ENCODE measurements at regions not wholly inside any gene's neighbourhood (a gene's known extent, or its start where the extent isn't known, plus 50 kb on each side); places are given as distances from the start of the nearest gene placed in this dataset.
"Not testable (repeated sequence)": the region's sequence is repeated elsewhere in the genome, so short reads cannot be mapped to it uniquely, and the experiment has no call there.

- DNase-seq (no peak), ATAC-seq (no peak)
- no peaks in the 10 kb centered on the region for H3K36me3 ChIP-seq
- no peaks in the 10 kb centered on the region for H3K4me1 ChIP-seq
- H3K9me3 ChIP-seq: no peaks in the 10 kb centered on the region
- WGBS (ENCODE audit: insufficient coverage, low coverage, low lambda C conversion rate, missing lambda C conversion rate): 59% methylated on average over 5 of the region's 8 CpGs
- intact Hi-C loops (cut with DNase I): no loop called here
- H3K27me3 ChIP-seq: no peaks in the 10 kb centered on the region
- no peak for TF ChIP-seq POLR2A (IDR thresholded peaks at IDR 0.05)
- TF ChIP-seq, protein P1, sequence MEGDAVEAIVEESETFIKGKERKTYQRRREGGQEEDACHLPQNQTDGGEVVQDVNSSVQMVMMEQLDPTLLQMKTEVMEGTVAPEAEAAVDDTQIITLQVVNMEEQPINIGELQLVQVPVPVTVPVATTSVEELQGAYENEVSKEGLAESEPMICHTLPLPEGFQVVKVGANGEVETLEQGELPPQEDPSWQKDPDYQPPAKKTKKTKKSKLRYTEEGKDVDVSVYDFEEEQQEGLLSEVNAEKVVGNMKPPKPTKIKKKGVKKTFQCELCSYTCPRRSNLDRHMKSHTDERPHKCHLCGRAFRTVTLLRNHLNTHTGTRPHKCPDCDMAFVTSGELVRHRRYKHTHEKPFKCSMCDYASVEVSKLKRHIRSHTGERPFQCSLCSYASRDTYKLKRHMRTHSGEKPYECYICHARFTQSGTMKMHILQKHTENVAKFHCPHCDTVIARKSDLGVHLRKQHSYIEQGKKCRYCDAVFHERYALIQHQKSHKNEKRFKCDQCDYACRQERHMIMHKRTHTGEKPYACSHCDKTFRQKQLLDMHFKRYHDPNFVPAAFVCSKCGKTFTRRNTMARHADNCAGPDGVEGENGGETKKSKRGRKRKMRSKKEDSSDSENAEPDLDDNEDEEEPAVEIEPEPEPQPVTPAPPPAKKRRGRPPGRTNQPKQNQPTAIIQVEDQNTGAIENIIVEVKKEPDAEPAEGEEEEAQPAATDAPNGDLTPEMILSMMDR (IDR thresholded peaks at IDR 0.05): no peak
- H3K27ac ChIP-seq: no peak overlapping the region
- H3K4me3 ChIP-seq: no peak overlapping the region
Measured at GRCh38 chr16:25367773-25368524, 110.3 kb upstream of the ZKSCAN2 start.

DNA sequence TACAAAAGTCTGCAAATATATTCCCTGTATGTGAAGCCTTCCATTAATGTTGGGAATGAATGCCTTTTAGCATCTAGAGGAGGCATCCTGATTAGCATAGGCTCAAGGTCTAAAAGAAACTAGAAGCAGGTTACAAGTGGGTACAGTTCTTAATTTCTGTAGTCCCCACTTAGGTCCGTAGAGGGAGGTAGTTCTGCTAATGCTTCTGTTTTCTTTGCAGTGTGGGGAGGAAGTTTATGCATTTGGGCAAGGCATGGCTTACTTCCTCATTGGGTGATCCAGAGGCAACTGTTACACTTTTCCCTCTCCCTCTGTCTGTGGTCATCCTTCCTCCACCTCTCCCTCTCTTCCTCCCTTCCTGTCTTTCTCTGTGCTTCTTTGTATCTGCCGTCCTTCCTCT lies 108.4 kb upstream of the ZKSCAN2 start:
- no peaks in the 10 kb centered on the region for H3K36me3 ChIP-seq
- ATAC-seq: no peak
- no peaks in the 10 kb centered on the region for H3K27me3 ChIP-seq
- H3K4me1 ChIP-seq: no peaks in the 10 kb centered on the region
- H3K27ac ChIP-seq: no peak overlapping the region
- WGBS (ENCODE audit: insufficient coverage, low coverage, low lambda C conversion rate, missing lambda C conversion rate): 35% methylated on average over 2 of the region's 2 CpGs
- DNase-seq: no peak
- no peaks in the 10 kb centered on the region for H3K9me3 ChIP-seq
- no peak for TF ChIP-seq POLR2A (IDR thresholded peaks at IDR 0.05)
- TF ChIP-seq, protein P1 (IDR thresholded peaks at IDR 0.05): no peak
- H3K4me3 ChIP-seq: no peak overlapping the region
- intact Hi-C loops (cut with DNase I): no loop called here

DNA sequence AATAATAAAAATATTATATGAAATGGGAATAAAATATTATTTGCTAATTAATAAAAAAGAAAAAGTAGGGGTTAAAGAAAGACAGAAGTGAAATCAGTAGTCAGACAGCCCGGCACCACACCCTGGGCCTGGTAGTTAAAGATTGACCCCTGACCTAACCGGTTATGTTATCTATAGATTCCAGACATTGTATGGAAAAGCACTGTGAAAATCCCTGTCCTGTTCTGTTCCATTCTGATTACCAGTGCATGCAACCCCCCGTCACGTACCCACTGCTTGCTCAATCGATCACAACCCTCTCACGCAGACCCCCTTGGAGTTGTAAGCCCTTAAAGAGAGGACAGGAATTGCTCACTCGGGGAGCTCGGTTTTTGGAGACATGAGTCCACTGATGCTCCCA lies 101.9 kb upstream of the ZKSCAN2 start:
- H3K27ac ChIP-seq; intact Hi-C loops (cut with DNase I); DNase-seq; H3K9me3 ChIP-seq; H3K27me3 ChIP-seq; H3K4me1 ChIP-seq; H3K36me3 ChIP-seq; ATAC-seq; H3K4me3 ChIP-seq: not testable (repeated sequence)
- 57% methylated on average over 8 of the region's 8 CpGs for WGBS (ENCODE audit: insufficient coverage, low coverage, low lambda C conversion rate, missing lambda C conversion rate)

GRCh38 chr16:25344006-25344405 lies 86.4 kb upstream of the ZKSCAN2 start:
- Histone ChIP-seq H3K27ac (no peak overlapping the region), H3K27me3 (no peaks in the 10 kb centered on the region), H3K4me3 (no peak overlapping the region), H3K4me1 (no peaks in the 10 kb centered on the region), H3K9me3 (no peaks in the 10 kb centered on the region), H3K36me3 (no peaks in the 10 kb centered on the region)
- intact Hi-C loops (cut with DNase I): no loop called here
- DNase-seq: no peak
- ATAC-seq: no peak
- TF ChIP-seq POLR2A (IDR thresholded peaks at IDR 0.05): no peak
- TF ChIP-seq, protein P1 (IDR thresholded peaks at IDR 0.05): no peak
- 48% methylated on average over 5 of the region's 5 CpGs for WGBS (ENCODE audit: insufficient coverage, low coverage, low lambda C conversion rate, missing lambda C conversion rate)

DNA sequence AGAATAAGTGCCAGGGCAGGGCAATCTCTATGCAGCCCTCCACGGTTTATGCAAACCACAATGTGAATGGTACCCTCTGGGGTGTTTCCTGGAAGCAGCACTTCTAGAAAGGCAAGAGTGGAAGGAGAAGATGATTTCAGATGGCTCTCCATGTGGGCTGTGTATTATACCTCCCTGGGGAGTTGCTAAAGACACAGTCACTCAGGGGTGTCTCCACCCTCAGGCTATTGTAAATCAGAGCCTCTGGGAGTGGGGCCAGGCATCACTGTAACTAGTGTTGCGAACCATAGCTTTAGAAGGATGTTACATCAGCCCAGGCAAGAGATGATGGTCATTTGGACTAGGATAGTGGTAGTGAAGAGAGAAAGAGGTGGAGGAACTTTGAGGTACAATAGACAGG lies 83.3 kb upstream of the ZKSCAN2 start:
- no peaks in the 10 kb centered on the region for H3K36me3 ChIP-seq
- 42% methylated on average over 2 of the region's 2 CpGs for WGBS (ENCODE audit: insufficient coverage, low coverage, low lambda C conversion rate, missing lambda C conversion rate)
- no peaks in the 10 kb centered on the region for H3K27me3 ChIP-seq
- intact Hi-C loops (cut with DNase I): no loop called here
- no peaks in the 10 kb centered on the region for H3K4me1 ChIP-seq
- DNase-seq (no peak), ATAC-seq (no peak)
- no peaks in the 10 kb centered on the region for H3K9me3 ChIP-seq
- no peak overlapping the region for H3K4me3 ChIP-seq
- no peak overlapping the region for H3K27ac ChIP-seq
- TF ChIP-seq, protein P1 (IDR thresholded peaks at IDR 0.05): no peak
- no peak for TF ChIP-seq POLR2A (IDR thresholded peaks at IDR 0.05)

All from right lobe of liver (tissue), 6 donors.